A549 (cell line): ENCODE measurements at regions not wholly inside any gene's neighbourhood (a gene's known extent, or its start where the extent isn't known, plus 50 kb on each side); places are given as distances from the start of the nearest gene placed in this dataset.

Experiments
- ATAC-seq, 2 experiments: fragments of 200-7000 bp in 1 of 2; fragments of >200 bp in 1 of 2; cut with Nextera tagmentation in 1 of 2; cut with Tn5 transposase in 1 of 2; 3 replicates each; pipeline versions ENCODE4 v1.8.0 to v1.9.1; 2018 to 2020; ENCODE audit warnings: mild to moderate bottlenecking in 1 of 2, moderate library complexity in 1 of 2
- CTCF ChIA-PET: fragments of 300-600 bp; sonication (Branson Sonifier 250); formaldehyde crosslinking; extraction: SDS; loops from one replicate; lab custom pipeline; 2021; ENCODE audit warnings: antibody characterized with exemption, inconsistent platforms; lab: Yijun Ruan, JAX
- POLR2A ChIA-PET: fragments of 350-600 bp; formaldehyde crosslinking; extraction: SDS; loops from one replicate; lab custom pipeline; 2021; ENCODE audit warnings: antibody characterized with exemption, inconsistent platforms; lab: Yijun Ruan, JAX
- DNase-seq, 2 experiments: peaks; one replicate each; pipeline versions ENCODE4 v3.0.0 to v3.0.0-alpha.2; 2011 to 2016; ENCODE audit warnings: low read depth in 1 of 2, low spot score in 1 of 2
- FAIRE-seq: peaks from 2 replicates; lab custom pipeline; 2011; peaks lifted over from hg19 to GRCh38; lab: Jason Lieb, UNC
- H3K27ac ChIP-seq, 2 experiments: fragments of >200 bp; sonication (Bioruptor Twin); formaldehyde crosslinking; 3 replicates each; pipeline ENCODE4 v1.5.1; 2016 to 2017
- H3K4me1 ChIP-seq: fragments of >200 bp; sonication (Bioruptor Twin); formaldehyde crosslinking; 3 replicates; pipeline ENCODE4 v1.6.1; 2016
- H3K4me2 ChIP-seq: fragments of >200 bp; sonication (Bioruptor Twin); formaldehyde crosslinking; 3 replicates; pipeline ENCODE4 v1.6.1; 2016
- H3K4me3 ChIP-seq: fragments of >200 bp; sonication (Bioruptor Twin); formaldehyde crosslinking; 3 replicates; pipeline ENCODE4 v1.5.1; 2016
- H3K9me3 ChIP-seq: fragments of >200 bp; sonication (Bioruptor Twin); formaldehyde crosslinking; 3 replicates; pipeline ENCODE4 v1.6.1; 2016
- BHLHE40 ChIP-seq: IDR thresholded peaks from 2 replicates; pipeline ENCODE4 v1.6.1; 2012; ENCODE audit warnings: low read depth, low read length, inconsistent platforms
- CHD4 ChIP-seq: fragments of 200-600 bp; sonication (generic); IDR thresholded peaks from 2 replicates; pipeline ENCODE4 v1.6.1; 2016; ENCODE audit warnings: antibody characterized with exemption, mild to moderate bottlenecking, borderline replicate concordance
- CTCF ChIP-seq: fragments of >200 bp; sonication (Bioruptor Twin); formaldehyde crosslinking; IDR thresholded peaks from 3 replicates; pipeline ENCODE4 v1.5.1; 2016
- EP300 ChIP-seq, 2 experiments: fragments of >200 bp; sonication (Bioruptor Twin); formaldehyde crosslinking; IDR thresholded peaks; 2 replicates in 1 of 2; 3 replicates in 1 of 2; pipeline ENCODE4 v1.6.1; 2016 to 2017
- ESRRA ChIP-seq: fragments of 150-350 bp; IDR thresholded peaks from 2 replicates; pipeline ENCODE4 v1.6.1; 2014; ENCODE audit warnings: mild to moderate bottlenecking, low read length, borderline replicate concordance
- FOSB ChIP-seq: fragments of 250-450 bp; sonication (Bioruptor Pico); IDR thresholded peaks from 2 replicates; pipeline ENCODE4 v1.5.0; 2020; ENCODE audit warnings: mild to moderate bottlenecking, moderate library complexity
- FOSL2 ChIP-seq, 2 experiments: fragments of 450-650 bp in 1 of 2; fragments of >200 bp in 1 of 2; sonication (Bioruptor Twin) in 1 of 2; formaldehyde crosslinking; IDR thresholded peaks; 2 replicates each; pipeline versions ENCODE4 v1.5.0 to v1.6.1; 2016 to 2020; ENCODE audit warnings: mild to moderate bottlenecking in 1 of 2, moderate library complexity in 1 of 2
- FOXS1 ChIP-seq: fragments of 250-450 bp; sonication (Bioruptor Pico); IDR thresholded peaks from 2 replicates; pipeline ENCODE4 v1.5.0; 2020; ENCODE audit warnings: mild to moderate bottlenecking, moderate library complexity
- HMGXB4 ChIP-seq: fragments of 250-450 bp; sonication (Bioruptor Pico); IDR thresholded peaks from 2 replicates; pipeline ENCODE4 v1.5.0; 2021; ENCODE audit warnings: mild to moderate bottlenecking, moderate library complexity, borderline replicate concordance
- HOXA7 ChIP-seq: fragments of 250-450 bp; sonication (Bioruptor Pico); IDR thresholded peaks from 2 replicates; pipeline ENCODE4 v1.5.0; 2020; ENCODE audit warnings: mild to moderate bottlenecking, moderate library complexity
- HOXB5 ChIP-seq: fragments of 250-450 bp; sonication (Bioruptor Pico); IDR thresholded peaks from 2 replicates; pipeline ENCODE4 v1.5.0; 2020; ENCODE audit warnings: mild to moderate bottlenecking, moderate library complexity
- JUN ChIP-seq, 2 experiments: fragments of >200 bp; sonication (Bioruptor Twin); formaldehyde crosslinking; IDR thresholded peaks; 2 replicates in 1 of 2; 3 replicates in 1 of 2; pipeline ENCODE4 v1.6.1; 2016 to 2017
- MAFK ChIP-seq: fragments of 450-650 bp; IDR thresholded peaks from 2 replicates; pipeline ENCODE4 v1.6.1; 2014; ENCODE audit not compliant: partially characterized antibody
- MAX ChIP-seq: IDR thresholded peaks from 2 replicates; pipeline ENCODE4 v1.6.1; 2012
- MAZ ChIP-seq: fragments of 150-350 bp; IDR thresholded peaks from 2 replicates; pipeline ENCODE4 v1.6.1; 2014; ENCODE audit warnings: antibody characterized with exemption, low read depth, low read length, borderline replicate concordance
- NFE2L2 ChIP-seq: fragments of 150-350 bp; conservative IDR thresholded peaks from 2 replicates; pipeline ENCODE4 v1.6.1; 2014; ENCODE audit warnings: low read length
- NPAS2 ChIP-seq: fragments of 250-450 bp; sonication (Bioruptor Pico); IDR thresholded peaks from 2 replicates; pipeline ENCODE4 v1.8.0; 2022; ENCODE audit warnings: mild to moderate bottlenecking, moderate library complexity, borderline replicate concordance
- RARB ChIP-seq: fragments of 250-450 bp; sonication (Bioruptor Pico); IDR thresholded peaks from 2 replicates; pipeline ENCODE4 v1.8.0; 2021; ENCODE audit warnings: mild to moderate bottlenecking, moderate library complexity
- RFX5 ChIP-seq: fragments of 450-650 bp; IDR thresholded peaks from 2 replicates; pipeline ENCODE4 v1.7.1; 2014; ENCODE audit warnings: antibody characterized with exemption, mild to moderate bottlenecking, moderate library complexity
- SMC3 ChIP-seq: fragments of >200 bp; sonication (Bioruptor Twin); formaldehyde crosslinking; IDR thresholded peaks from 3 replicates; pipeline ENCODE4 v1.6.1; 2018; ENCODE audit warnings: inconsistent platforms
- SREBF2 ChIP-seq: fragments of 450-650 bp; IDR thresholded peaks from 2 replicates; pipeline ENCODE4 v1.6.1; 2014; ENCODE audit warnings: mild to moderate bottlenecking, moderate library complexity
- TFCP2L1 ChIP-seq: fragments of 250-450 bp; sonication (Bioruptor Pico); IDR thresholded peaks from 2 replicates; pipeline ENCODE4 v1.5.0; 2021; ENCODE audit warnings: mild to moderate bottlenecking
- TP53 ChIP-seq: fragments of 250-450 bp; sonication (Bioruptor Pico); IDR thresholded peaks from 2 replicates; pipeline ENCODE4 v1.5.0; 2021; ENCODE audit warnings: mild to moderate bottlenecking, moderate library complexity
- WGBS: methylation state at CpG from one replicate; pipeline ENCODE4 v1.1.6; 2017; ENCODE audit errors: missing lambda C conversion rate; 5-methylcytosine and 5-hydroxymethylcytosine counted together
- TF ChIP-seq, protein P1 (sequence below): fragments of 200-600 bp; sonication (generic); IDR thresholded peaks from 2 replicates; pipeline ENCODE4 v1.6.1; 2016; ENCODE audit warnings: antibody characterized with exemption, mild to moderate bottlenecking, moderate library complexity
- TF ChIP-seq, protein P2 (sequence below): fragments of >200 bp; sonication (Bioruptor Twin); formaldehyde crosslinking; IDR thresholded peaks from 2 replicates; pipeline ENCODE4 v1.6.1; 2016

DNA sequence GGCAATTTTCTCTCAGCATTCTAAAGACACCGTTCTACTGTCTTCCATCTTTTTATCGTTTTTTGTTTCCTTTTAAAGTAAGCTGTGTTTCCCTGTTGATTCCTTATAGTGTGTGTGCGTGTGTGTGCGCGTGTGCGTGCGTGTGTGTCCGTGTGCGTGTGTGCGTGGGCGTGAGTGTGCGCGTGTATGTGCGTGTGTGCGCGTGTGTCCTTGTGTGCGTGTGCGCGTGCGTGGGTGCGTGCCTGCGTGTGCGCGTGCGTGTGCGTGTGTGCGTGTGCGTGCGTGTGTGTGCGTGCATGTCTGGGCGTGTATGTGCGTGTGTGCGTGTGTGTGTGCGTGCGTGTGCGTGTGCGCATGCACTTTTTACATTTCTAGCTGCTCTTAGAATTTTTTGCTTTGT is 1033.7 kb downstream of the BRD1 start:
- DNase-seq (no peak), ATAC-seq (no peak), FAIRE-seq (no peak)
- 47% methylated on average over 34 of the region's 37 CpGs for WGBS
- Histone ChIP-seq H3K4me1 (no peaks in the 10 kb centered on the region), H3K9me3 (no peaks in the 10 kb centered on the region), H3K4me3 (no peak overlapping the region)
- ChIA-PET POLR2A (no interaction called here), CTCF (interaction anchor here (1.3 kb wide), 1 partner anchor 11 kb away, joined by 4 read pairs; no protein-coding TSS in a partner anchor)
- TF ChIP-seq HOXA7 (no peak), FOSB (CRISPR knock-in tag) (no peak), MAX (no peak), SREBF2 (no peak), NPAS2 (CRISPR knock-in tag) (no peak), TFCP2L1 (CRISPR knock-in tag) (no peak), JUN (IDR thresholded peaks at IDR 0.05) (no peak), RARB (CRISPR knock-in tag) (no peak), CHD4 (no peak), CTCF (no peak), SMC3 (no peak), EP300 (IDR thresholded peaks at IDR 0.05) (no peak), HMGXB4 (no peak), BHLHE40 (no peak), FOXS1 (no peak), MAFK (no peak), HOXB5 (CRISPR knock-in tag) (no peak), FOSL2 (IDR thresholded peaks at IDR 0.05) (no peak), FOSL2 (CRISPR knock-in tag; IDR thresholded peaks at IDR 0.05) (no peak)
- TF ChIP-seq, protein P1, sequence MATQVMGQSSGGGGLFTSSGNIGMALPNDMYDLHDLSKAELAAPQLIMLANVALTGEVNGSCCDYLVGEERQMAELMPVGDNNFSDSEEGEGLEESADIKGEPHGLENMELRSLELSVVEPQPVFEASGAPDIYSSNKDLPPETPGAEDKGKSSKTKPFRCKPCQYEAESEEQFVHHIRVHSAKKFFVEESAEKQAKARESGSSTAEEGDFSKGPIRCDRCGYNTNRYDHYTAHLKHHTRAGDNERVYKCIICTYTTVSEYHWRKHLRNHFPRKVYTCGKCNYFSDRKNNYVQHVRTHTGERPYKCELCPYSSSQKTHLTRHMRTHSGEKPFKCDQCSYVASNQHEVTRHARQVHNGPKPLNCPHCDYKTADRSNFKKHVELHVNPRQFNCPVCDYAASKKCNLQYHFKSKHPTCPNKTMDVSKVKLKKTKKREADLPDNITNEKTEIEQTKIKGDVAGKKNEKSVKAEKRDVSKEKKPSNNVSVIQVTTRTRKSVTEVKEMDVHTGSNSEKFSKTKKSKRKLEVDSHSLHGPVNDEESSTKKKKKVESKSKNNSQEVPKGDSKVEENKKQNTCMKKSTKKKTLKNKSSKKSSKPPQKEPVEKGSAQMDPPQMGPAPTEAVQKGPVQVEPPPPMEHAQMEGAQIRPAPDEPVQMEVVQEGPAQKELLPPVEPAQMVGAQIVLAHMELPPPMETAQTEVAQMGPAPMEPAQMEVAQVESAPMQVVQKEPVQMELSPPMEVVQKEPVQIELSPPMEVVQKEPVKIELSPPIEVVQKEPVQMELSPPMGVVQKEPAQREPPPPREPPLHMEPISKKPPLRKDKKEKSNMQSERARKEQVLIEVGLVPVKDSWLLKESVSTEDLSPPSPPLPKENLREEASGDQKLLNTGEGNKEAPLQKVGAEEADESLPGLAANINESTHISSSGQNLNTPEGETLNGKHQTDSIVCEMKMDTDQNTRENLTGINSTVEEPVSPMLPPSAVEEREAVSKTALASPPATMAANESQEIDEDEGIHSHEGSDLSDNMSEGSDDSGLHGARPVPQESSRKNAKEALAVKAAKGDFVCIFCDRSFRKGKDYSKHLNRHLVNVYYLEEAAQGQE: no peak
- TF ChIP-seq, protein P2, sequence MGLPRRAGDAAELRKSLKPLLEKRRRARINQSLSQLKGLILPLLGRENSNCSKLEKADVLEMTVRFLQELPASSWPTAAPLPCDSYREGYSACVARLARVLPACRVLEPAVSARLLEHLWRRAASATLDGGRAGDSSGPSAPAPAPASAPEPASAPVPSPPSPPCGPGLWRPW: no peak
- TF ChIP-seq, all 56 proteins: peak for 0
- Histone ChIP-seq H3K4me2 (no peak overlapping the region), H3K27ac (no peak overlapping the region)

DNA sequence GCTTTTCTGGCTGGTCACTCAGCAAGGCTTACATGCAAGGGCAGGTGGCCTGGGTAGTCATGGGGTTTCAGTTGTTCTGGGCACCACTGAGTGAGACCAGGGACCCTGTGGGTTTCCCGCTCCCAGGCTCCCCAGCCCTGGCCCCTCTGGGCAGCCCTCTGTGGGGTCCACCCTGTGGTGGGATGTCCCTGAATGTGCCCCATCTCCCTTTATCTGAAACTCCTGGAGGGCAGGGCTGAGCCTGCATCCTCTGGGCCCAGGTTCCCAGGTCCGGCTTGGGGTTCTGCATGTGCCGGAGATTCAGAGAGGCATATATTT is 1041.0 kb downstream of the BRD1 start:
- no peak for DNase-seq
- Histone ChIP-seq H3K4me3 (no peak overlapping the region), H3K4me1 (no peaks in the 10 kb centered on the region), H3K27ac (no peak overlapping the region), H3K4me2 (no peak overlapping the region), H3K9me3 (no peaks in the 10 kb centered on the region)
- ATAC-seq: no peak
- 67% methylated on average over 3 of the region's 3 CpGs for WGBS
- CTCF ChIA-PET: no interaction called here
- TF ChIP-seq ESRRA: no peak
- no peak for TF ChIP-seq MAX
- no peak for TF ChIP-seq TP53 (CRISPR knock-in tag)
- TF ChIP-seq FOSL2 (IDR thresholded peaks at IDR 0.05): no peak
- no peak for TF ChIP-seq FOSL2 (CRISPR knock-in tag; IDR thresholded peaks at IDR 0.05)
- no peak for TF ChIP-seq RFX5
- TF ChIP-seq NFE2L2: no peak
- TF ChIP-seq MAZ: no peak
- POLR2A ChIA-PET: no interaction called here
- FAIRE-seq: no peak
